HepG2 (cell line): ENCODE measurements at regions not wholly inside any gene's neighbourhood (a gene's known extent, or its start where the extent isn't known, plus 50 kb on each side); places are given as distances from the start of the nearest gene placed in this dataset.

Experiments
- FOXM1 ChIP-seq: sonication (generic); formaldehyde crosslinking; IDR thresholded peaks from 2 replicates; pipeline ENCODE4 v1.5.0; 2020; ENCODE audit warnings: missing genetic modification reagents
- GLI4 ChIP-seq: sonication (generic); formaldehyde crosslinking; IDR thresholded peaks from 2 replicates; pipeline ENCODE4 v1.5.1; 2020; ENCODE audit warnings: missing genetic modification reagents, mild to moderate bottlenecking, moderate library complexity, borderline replicate concordance
- IRF9 ChIP-seq: sonication (generic); formaldehyde crosslinking; IDR thresholded peaks from 2 replicates; pipeline ENCODE4 v1.8.0; 2022; ENCODE audit warnings: missing genetic modification reagents, mild to moderate bottlenecking, borderline replicate concordance
- SETDB1 ChIP-seq: sonication (generic); formaldehyde crosslinking; IDR thresholded peaks from 2 replicates; pipeline ENCODE4 v1.5.1; 2020; ENCODE audit warnings: missing genetic modification reagents, mild to moderate bottlenecking, borderline replicate concordance
- SMAD1 ChIP-seq: sonication (generic); formaldehyde crosslinking; IDR thresholded peaks from 2 replicates; pipeline ENCODE4 v1.4.0; 2020; ENCODE audit warnings: missing genetic modification reagents, low read depth, mild to moderate bottlenecking, borderline replicate concordance
- TCF7L2 ChIP-seq: IDR thresholded peaks from 2 replicates; pipeline ENCODE4 v1.6.1; 2011; ENCODE audit warnings: mild to moderate bottlenecking, low read depth, low read length, moderate library complexity
- YEATS2 ChIP-seq: sonication (generic); formaldehyde crosslinking; IDR thresholded peaks from 2 replicates; pipeline ENCODE4 v1.4.0; 2020; ENCODE audit warnings: missing genetic modification reagents, borderline replicate concordance
- ZNF101 ChIP-seq: sonication (generic); formaldehyde crosslinking; IDR thresholded peaks from 2 replicates; pipeline ENCODE4 v1.4.0; 2020; ENCODE audit warnings: mild to moderate bottlenecking, low read depth, missing genetic modification reagents, borderline replicate concordance
- ZNF121 ChIP-seq: sonication (generic); formaldehyde crosslinking; IDR thresholded peaks from 2 replicates; pipeline ENCODE4 v1.5.0; 2020; ENCODE audit warnings: mild to moderate bottlenecking, missing genetic modification reagents
- ZNF124 ChIP-seq: sonication (generic); formaldehyde crosslinking; IDR thresholded peaks from 2 replicates; pipeline ENCODE4 v1.4.0; 2020; ENCODE audit warnings: missing genetic modification reagents
- ZNF431 ChIP-seq: sonication (generic); formaldehyde crosslinking; IDR thresholded peaks from 2 replicates; pipeline ENCODE4 v1.9.0; 2022; ENCODE audit warnings: missing genetic modification reagents, low read depth, mild to moderate bottlenecking, borderline replicate concordance
- ZNF501 ChIP-seq: sonication (generic); formaldehyde crosslinking; IDR thresholded peaks from 2 replicates; pipeline ENCODE4 v1.5.1; 2020; ENCODE audit warnings: mild to moderate bottlenecking, moderate library complexity, missing genetic modification reagents
- TF ChIP-seq, protein P1 (sequence below): sonication (generic); formaldehyde crosslinking; IDR thresholded peaks from 2 replicates; pipeline ENCODE4 v1.5.0; 2020; ENCODE audit warnings: mild to moderate bottlenecking, missing genetic modification reagents, moderate library complexity

DNA sequence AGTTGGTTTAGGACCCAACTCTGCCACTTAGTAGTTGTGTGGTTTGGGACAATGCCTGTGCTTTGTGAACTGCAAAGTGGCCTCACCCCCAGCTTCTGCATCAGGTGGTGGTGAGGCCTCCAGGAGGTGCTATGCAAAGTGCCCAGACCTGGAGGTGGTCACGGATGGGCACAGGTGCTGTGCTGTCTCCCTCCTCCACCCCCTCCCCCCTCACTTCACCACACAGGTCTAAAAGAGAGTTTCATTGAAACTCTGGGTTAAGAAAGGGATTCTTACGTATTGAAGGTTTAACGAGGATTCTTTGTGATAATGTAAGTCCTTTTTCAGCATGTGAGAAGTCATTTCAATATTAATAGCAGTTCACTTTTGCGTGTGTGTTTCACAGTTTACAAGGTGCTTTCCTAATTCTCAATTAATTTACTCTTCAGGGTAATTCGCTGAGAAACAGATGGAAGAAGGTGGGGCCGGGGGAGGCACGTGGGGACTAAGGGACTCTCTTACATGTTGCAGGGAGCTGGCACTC is 369.9 kb downstream of the LPIN1 start:
- TF ChIP-seq, protein P1, sequence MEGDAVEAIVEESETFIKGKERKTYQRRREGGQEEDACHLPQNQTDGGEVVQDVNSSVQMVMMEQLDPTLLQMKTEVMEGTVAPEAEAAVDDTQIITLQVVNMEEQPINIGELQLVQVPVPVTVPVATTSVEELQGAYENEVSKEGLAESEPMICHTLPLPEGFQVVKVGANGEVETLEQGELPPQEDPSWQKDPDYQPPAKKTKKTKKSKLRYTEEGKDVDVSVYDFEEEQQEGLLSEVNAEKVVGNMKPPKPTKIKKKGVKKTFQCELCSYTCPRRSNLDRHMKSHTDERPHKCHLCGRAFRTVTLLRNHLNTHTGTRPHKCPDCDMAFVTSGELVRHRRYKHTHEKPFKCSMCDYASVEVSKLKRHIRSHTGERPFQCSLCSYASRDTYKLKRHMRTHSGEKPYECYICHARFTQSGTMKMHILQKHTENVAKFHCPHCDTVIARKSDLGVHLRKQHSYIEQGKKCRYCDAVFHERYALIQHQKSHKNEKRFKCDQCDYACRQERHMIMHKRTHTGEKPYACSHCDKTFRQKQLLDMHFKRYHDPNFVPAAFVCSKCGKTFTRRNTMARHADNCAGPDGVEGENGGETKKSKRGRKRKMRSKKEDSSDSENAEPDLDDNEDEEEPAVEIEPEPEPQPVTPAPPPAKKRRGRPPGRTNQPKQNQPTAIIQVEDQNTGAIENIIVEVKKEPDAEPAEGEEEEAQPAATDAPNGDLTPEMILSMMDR (CRISPR knock-in tag): no peak
- TF ChIP-seq ZNF121 (CRISPR knock-in tag) (no peak), IRF9 (CRISPR knock-in tag) (no peak), SETDB1 (CRISPR knock-in tag) (no peak), YEATS2 (CRISPR knock-in tag) (no peak), ZNF124 (no peak), ZNF101 (CRISPR knock-in tag) (no peak), GLI4 (CRISPR knock-in tag) (no peak), SMAD1 (CRISPR knock-in tag) (no peak), TCF7L2 (no peak), FOXM1 (CRISPR knock-in tag) (no peak), ZNF431 (CRISPR knock-in tag) (no peak), ZNF501 (CRISPR knock-in tag) (no peak)
